Skeletal muscle satellite cell (primary cell): ENCODE measurements at regions not wholly inside any gene's neighbourhood (a gene's known extent, or its start where the extent isn't known, plus 50 kb on each side); places are given as distances from the start of the nearest gene placed in this dataset.

Experiments used
- H3K27me3 ChIP-seq: 2 replicates; pipeline ENCODE4 v1.7.0; 2013; ENCODE audit warnings: low read length; ENCODE audit not compliant: control insufficient read depth, insufficient read depth
- H3K36me3 ChIP-seq: 2 replicates; pipeline ENCODE4 v1.7.0; 2013; ENCODE audit warnings: mild to moderate bottlenecking, control low read depth, low read length; ENCODE audit not compliant: insufficient read depth
- H3K4me1 ChIP-seq: 2 replicates; pipeline ENCODE4 v1.7.0; 2013; ENCODE audit warnings: low read length; ENCODE audit not compliant: control insufficient read depth, insufficient read depth
- H3K4me2 ChIP-seq: 2 replicates; pipeline ENCODE4 v1.7.0; 2013; ENCODE audit warnings: mild to moderate bottlenecking, low read length
- H3K4me3 ChIP-seq: 2 replicates; pipeline ENCODE4 v1.7.0; 2013; ENCODE audit warnings: low read length
- H3K9ac ChIP-seq: 2 replicates; pipeline ENCODE4 v1.7.0; 2013; ENCODE audit warnings: mild to moderate bottlenecking, low read depth, low read length, moderate library complexity
- H3K9me3 ChIP-seq: replicated peaks from 2 replicates; pipeline ENCODE4 v1.7.0; 2013; ENCODE audit warnings: mild to moderate bottlenecking, control low read depth, low read length

- Histone ChIP-seq H3K4me2 (peak overlapping the region; percentile 58), H3K27me3 (no peaks in the 10 kb centered on the region), H3K4me3 (peak overlapping the region; percentile 45), H3K9me3 (no peaks in the 10 kb centered on the region), H3K36me3 (no peaks in the 10 kb centered on the region), H3K9ac (no peak overlapping the region), H3K4me1 (peaks cover 6% of the 10 kb centered on the region)
Measured at GRCh38 chr11:70885281-70886231, 366.8 kb downstream of the SHANK2 start.

- H3K27me3 ChIP-seq = no peaks in the 10 kb centered on the region
- peak overlapping the region; percentile 58 for H3K4me2 ChIP-seq
- no peaks in the 10 kb centered on the region for H3K9me3 ChIP-seq
- peak overlapping the region; percentile 45 for H3K4me3 ChIP-seq
- H3K9ac ChIP-seq = no peak overlapping the region
- peaks cover 6% of the 10 kb centered on the region for H3K4me1 ChIP-seq
- H3K36me3 ChIP-seq = no peaks in the 10 kb centered on the region
Measured at GRCh38 chr11:70886256-70886655, 366.1 kb downstream of the SHANK2 start.

DNA sequence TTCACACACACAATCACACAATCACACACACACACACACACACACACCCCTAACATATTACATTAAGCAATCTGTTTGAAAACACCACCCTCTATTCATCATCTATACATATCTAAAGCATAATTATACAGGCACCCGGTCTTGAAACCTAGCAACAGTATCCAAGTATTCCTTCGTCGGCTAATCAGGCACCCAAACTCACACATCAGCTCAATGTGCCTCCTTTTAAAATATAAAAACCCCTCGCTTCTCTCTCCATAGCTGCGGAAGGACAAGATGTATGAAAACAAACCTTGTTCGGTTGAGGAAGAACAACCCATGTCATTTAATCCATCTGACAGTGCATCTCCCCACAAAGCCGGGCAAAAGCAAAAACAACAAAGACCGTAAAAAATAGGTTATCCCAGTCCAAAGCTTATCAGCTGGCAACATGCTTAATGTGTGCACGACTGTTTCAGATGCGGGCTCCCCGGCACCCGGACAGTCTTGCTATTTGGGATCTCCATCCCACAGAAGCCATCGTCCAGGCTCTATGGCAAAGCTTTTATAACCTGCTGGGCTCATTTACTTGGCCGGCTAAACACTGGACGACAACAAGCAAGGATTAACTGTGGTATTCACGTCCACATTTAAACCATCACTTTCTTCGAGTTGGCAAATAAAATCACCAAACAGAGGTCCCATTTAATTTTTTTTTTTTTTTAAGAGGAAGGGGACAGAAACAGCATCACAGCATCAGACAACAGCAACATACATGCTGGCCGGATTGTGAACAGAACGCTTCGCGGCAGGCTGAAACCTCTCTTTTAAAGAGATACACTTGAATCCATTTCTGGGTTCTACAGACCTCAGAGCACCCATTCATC, 365.5 kb downstream of the SHANK2 start:
- H3K9ac ChIP-seq = no peak overlapping the region
- no peaks in the 10 kb centered on the region for H3K9me3 ChIP-seq
- no peaks in the 10 kb centered on the region for H3K36me3 ChIP-seq
- H3K4me2 ChIP-seq = no peak overlapping the region
- peaks cover 6% of the 10 kb centered on the region for H3K4me1 ChIP-seq
- no peaks in the 10 kb centered on the region for H3K27me3 ChIP-seq
- H3K4me3 ChIP-seq = no peak overlapping the region

GRCh38 chr11:70887542-70887827, 364.9 kb downstream of the SHANK2 start:
- Histone ChIP-seq H3K9me3 (no peaks in the 10 kb centered on the region), H3K9ac (no peak overlapping the region), H3K4me1 (peaks cover 6% of the 10 kb centered on the region), H3K36me3 (no peaks in the 10 kb centered on the region), H3K27me3 (no peaks in the 10 kb centered on the region), H3K4me3 (no peak overlapping the region), H3K4me2 (no peak overlapping the region)

GRCh38 chr11:70888061-70888460, 364.3 kb downstream of the SHANK2 start:
- Histone ChIP-seq H3K4me2 (no peak overlapping the region), H3K4me1 (peaks cover 6% of the 10 kb centered on the region), H3K36me3 (no peaks in the 10 kb centered on the region), H3K4me3 (no peak overlapping the region), H3K27me3 (no peaks in the 10 kb centered on the region), H3K9ac (no peak overlapping the region), H3K9me3 (no peaks in the 10 kb centered on the region)

DNA sequence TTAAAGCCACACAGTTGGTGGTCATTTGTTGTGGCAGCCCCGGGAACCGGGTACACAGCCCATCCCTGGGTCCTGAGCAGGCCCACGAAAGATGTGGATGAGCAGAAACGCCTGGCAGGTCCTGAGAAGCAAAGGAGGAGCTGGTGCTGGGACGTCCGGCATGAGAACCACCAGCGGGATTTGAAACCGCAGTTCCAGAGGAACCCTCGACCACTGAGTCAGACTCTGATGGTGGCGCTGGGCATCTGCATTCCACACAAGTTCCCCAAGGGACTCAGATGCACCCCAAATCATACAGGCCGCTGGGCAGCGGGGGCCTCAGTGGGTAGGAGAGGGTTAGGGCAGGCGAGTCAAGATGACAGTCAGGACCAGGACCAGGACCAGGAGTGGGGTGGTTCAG, 363.0 kb downstream of the SHANK2 start:
- H3K9me3 ChIP-seq = no peaks in the 10 kb centered on the region

DNA sequence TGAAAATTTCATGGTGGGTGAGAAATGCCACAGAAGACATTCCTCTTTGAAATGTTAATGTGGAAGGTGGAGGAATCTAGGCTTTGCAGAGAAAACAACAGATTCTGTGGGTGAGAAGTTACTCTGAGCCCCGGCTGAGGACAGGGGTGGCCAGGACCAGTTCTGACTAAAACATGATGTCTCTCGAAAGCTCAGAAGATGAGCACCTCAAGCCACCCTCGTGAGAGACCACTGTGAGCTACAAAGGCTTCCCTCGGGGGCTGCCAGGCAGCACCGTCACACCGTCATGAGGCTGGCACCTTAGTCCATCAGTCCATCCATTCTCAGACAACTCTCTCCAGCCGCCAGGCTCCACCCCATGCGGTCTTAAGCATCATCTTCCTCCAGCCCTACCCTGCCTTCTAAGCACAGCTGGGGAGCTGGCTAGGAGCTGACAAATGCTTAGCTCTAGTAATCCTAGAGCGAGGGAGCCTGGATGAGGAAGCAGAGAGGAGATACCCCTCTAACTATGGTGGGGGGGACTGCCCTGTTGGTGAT, 360.5 kb downstream of the SHANK2 start:
- no peaks in the 10 kb centered on the region for H3K36me3 ChIP-seq
- no peak overlapping the region for H3K4me3 ChIP-seq
- no peaks in the 10 kb centered on the region for H3K27me3 ChIP-seq
- H3K9ac ChIP-seq = no peak overlapping the region
- H3K4me2 ChIP-seq = no peak overlapping the region
- no peaks in the 10 kb centered on the region for H3K4me1 ChIP-seq
- H3K9me3 ChIP-seq = no peaks in the 10 kb centered on the region

More for the DNA sequence above, 363.0 kb downstream of the SHANK2 start:
- Histone ChIP-seq H3K27me3 (no peaks in the 10 kb centered on the region), H3K9ac (no peak overlapping the region), H3K4me2 (no peak overlapping the region), H3K36me3 (no peaks in the 10 kb centered on the region), H3K4me1 (peaks cover 6% of the 10 kb centered on the region), H3K4me3 (no peak overlapping the region)

DNA sequence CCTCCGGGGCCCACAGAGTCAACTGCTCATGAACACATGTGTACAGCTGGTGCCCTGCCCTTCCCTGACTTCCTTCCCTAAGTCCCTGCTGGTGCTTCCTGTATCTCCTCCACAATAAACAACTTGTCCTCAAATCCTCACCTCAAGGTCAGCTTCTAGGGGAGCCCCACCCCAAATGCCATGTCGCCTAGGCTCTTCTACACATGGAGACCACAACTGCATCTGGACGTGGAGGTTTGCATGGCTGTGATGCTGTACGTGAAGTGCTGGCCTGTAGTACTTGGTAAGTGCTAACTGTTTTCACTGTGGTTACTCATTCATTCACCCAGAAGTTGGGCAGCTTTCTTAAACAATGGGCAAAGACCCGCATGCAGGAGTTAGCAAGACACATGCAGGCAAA, 359.5 kb downstream of the SHANK2 start:
- Histone ChIP-seq H3K27me3 (no peaks in the 10 kb centered on the region), H3K36me3 (no peaks in the 10 kb centered on the region), H3K9me3 (peaks cover 6% of the 10 kb centered on the region), H3K4me1 (no peaks in the 10 kb centered on the region), H3K4me2 (no peak overlapping the region), H3K9ac (no peak overlapping the region), H3K4me3 (no peak overlapping the region)

DNA sequence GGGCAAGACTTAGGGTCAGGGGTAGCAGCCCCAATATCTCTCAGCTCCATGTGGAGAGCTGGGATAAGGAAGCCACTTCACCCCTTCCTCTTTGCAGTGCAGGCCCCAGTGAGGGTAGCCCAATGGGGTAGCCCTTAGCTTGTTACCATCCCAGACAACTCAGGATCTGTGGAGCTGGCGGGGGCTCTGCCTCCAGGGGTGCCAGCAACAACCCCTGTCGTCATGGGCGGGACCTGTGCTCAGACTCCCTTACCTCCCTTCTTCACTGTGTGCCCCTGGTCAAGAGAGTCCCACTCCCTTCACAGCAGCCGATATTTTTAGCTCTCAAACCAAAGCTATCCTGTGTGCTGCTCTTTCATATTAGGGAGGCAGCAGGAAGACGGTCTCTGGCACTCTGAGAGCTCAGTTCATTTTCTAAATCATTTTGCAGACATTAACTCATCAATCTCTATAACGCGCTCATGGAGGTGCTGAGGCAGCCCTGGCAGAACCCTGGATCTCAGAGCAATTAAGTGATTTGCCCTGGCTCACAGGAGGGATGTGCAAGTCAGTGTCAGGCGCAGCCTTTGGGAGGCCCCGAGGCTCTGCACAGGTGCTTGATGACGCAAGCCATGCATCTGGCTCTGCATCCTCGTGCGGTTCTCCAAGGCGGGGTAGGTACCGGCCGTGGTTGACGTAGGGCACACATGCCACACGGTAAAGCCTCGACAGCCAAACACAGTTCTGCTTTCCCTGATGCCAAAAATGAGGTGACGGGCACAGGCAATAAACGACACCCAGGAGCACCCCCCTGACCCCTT, 357.6 kb downstream of the SHANK2 start:
- Histone ChIP-seq H3K9me3 (peaks cover 6% of the 10 kb centered on the region), H3K4me3 (no peak overlapping the region), H3K36me3 (no peaks in the 10 kb centered on the region), H3K9ac (no peak overlapping the region), H3K4me2 (no peak overlapping the region), H3K27me3 (no peaks in the 10 kb centered on the region), H3K4me1 (no peaks in the 10 kb centered on the region)

DNA sequence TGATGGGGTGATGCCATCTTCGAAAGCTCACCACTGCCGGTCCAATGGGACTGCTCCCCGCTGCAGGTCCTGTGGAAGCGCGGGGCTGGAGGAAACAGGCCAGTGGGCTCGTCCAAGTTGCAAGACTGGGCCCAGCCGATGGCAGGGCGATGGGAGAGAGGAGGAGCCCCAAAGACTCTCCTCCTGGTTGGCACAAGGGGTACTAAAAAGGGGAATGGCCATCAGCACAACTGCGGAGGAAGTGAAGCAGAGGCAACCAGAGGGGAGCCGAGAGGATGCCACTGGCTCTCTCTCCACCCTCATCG, 357.1 kb downstream of the SHANK2 start:
- Histone ChIP-seq H3K9me3 (peaks cover 6% of the 10 kb centered on the region), H3K36me3 (no peaks in the 10 kb centered on the region), H3K27me3 (no peaks in the 10 kb centered on the region), H3K4me3 (no peak overlapping the region), H3K9ac (no peak overlapping the region), H3K4me2 (no peak overlapping the region), H3K4me1 (no peaks in the 10 kb centered on the region)

DNA sequence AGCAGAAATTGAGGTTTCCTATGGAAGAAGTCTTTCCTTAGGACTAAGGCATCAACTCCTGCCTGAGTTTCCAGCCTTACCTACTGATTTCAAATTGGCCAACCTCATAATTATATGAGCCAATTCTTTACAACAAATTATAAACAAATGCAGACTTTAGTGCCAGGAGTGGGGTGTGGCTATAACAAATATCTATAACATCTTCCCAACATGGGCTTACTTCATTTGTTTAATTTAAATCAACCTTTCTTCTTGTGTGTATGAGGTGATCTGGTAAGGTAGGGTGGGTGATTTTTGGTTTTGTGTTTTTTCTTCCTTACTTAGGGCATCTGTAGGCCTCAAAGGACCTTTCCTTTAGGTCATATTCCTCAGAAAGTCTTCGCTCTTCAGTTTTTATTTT, 354.9 kb downstream of the SHANK2 start:
- H3K4me1 ChIP-seq = no peaks in the 10 kb centered on the region

More for the DNA sequence above, 354.9 kb downstream of the SHANK2 start:
- no peaks in the 10 kb centered on the region for H3K27me3 ChIP-seq
- H3K9me3 ChIP-seq = peaks cover 6% of the 10 kb centered on the region
- H3K36me3 ChIP-seq = no peaks in the 10 kb centered on the region
- no peak overlapping the region for H3K9ac ChIP-seq
- H3K4me2 ChIP-seq = no peak overlapping the region
- no peak overlapping the region for H3K4me3 ChIP-seq
